K562 (cell line): ENCODE measurements at regions not wholly inside any gene's neighbourhood (a gene's known extent, or its start where the extent isn't known, plus 50 kb on each side); places are given as distances from the start of the nearest gene placed in this dataset.

Experiments used
- BHLHE40 ChIP-seq: IDR thresholded peaks from 2 replicates; pipeline ENCODE4 v1.6.1; 2011; ENCODE audit warnings: low read length, improper control_type of control experiment
- FOXP4 ChIP-seq: sonication (generic); formaldehyde crosslinking; IDR thresholded peaks from 2 replicates; pipeline ENCODE4 v1.8.0; 2022; ENCODE audit warnings: mild to moderate bottlenecking, missing genetic modification reagents, borderline replicate concordance
- LEF1 ChIP-seq: fragments of 450-650 bp; IDR thresholded peaks from 2 replicates; pipeline ENCODE4 v1.6.1; 2016; ENCODE audit warnings: mild to moderate bottlenecking
- MYBL2 ChIP-seq, 2 experiments: fragments of 450-650 bp in 1 of 2; sonication (generic) in 1 of 2; formaldehyde crosslinking in 1 of 2; IDR thresholded peaks; 2 replicates each; pipeline versions ENCODE4 v1.6.1 to v1.8.1; 2017 to 2022; ENCODE audit warnings: borderline replicate concordance in 1 of 2, inconsistent platforms in 1 of 2, low read depth in 1 of 2, mild to moderate bottlenecking in 1 of 2, missing genetic modification reagents in 1 of 2, moderate library complexity in 1 of 2
- SRSF3 ChIP-seq: fragments of 200-400 bp; formaldehyde crosslinking; IDR thresholded peaks from 2 replicates; pipeline ENCODE4 v1.6.1; 2016; ENCODE audit warnings: mild to moderate bottlenecking, low read length, moderate library complexity; ENCODE audit not compliant: insufficient read depth
- ZNF133 ChIP-seq: fragments of 250-450 bp; sonication (Bioruptor Pico); IDR thresholded peaks from 2 replicates; pipeline ENCODE4 v1.4.0; 2020; ENCODE audit warnings: mild to moderate bottlenecking
- ZNF407 ChIP-seq: fragments of 450-650 bp; IDR thresholded peaks from 2 replicates; pipeline ENCODE4 v1.6.1; 2016; ENCODE audit warnings: low read depth

- TF ChIP-seq ZNF407 (no peak), LEF1 (no peak), BHLHE40 (no peak), SRSF3 (no peak), MYBL2 (IDR thresholded peaks at IDR 0.05; ENCODE audit: low read depth) (no peak), MYBL2 (CRISPR knock-in tag; IDR thresholded peaks at IDR 0.05; ENCODE audit: borderline replicate concordance) (no peak), ZNF133 (no peak), FOXP4 (CRISPR knock-in tag) (no peak)
Measured at GRCh38 chr1:104853276-104853675, 1103.6 kb downstream of the AMY1C start (continued).
